ENCODE measurements at regions not wholly inside any gene's neighbourhood (a gene's known extent, or its start where the extent isn't known, plus 50 kb on each side); places are given as distances from the start of the nearest gene placed in this dataset.

GRCh38 chr14:97413022-97413539 lies 615.9 kb downstream of the VRK1 start:
- TF ChIP-seq POLR2A (IDR thresholded peaks at IDR 0.05) = no peak
- TF ChIP-seq, protein P1, sequence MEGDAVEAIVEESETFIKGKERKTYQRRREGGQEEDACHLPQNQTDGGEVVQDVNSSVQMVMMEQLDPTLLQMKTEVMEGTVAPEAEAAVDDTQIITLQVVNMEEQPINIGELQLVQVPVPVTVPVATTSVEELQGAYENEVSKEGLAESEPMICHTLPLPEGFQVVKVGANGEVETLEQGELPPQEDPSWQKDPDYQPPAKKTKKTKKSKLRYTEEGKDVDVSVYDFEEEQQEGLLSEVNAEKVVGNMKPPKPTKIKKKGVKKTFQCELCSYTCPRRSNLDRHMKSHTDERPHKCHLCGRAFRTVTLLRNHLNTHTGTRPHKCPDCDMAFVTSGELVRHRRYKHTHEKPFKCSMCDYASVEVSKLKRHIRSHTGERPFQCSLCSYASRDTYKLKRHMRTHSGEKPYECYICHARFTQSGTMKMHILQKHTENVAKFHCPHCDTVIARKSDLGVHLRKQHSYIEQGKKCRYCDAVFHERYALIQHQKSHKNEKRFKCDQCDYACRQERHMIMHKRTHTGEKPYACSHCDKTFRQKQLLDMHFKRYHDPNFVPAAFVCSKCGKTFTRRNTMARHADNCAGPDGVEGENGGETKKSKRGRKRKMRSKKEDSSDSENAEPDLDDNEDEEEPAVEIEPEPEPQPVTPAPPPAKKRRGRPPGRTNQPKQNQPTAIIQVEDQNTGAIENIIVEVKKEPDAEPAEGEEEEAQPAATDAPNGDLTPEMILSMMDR (IDR thresholded peaks at IDR 0.05) = no peak
